K562 (cell line): ENCODE measurements at regions not wholly inside any gene's neighbourhood (a gene's known extent, or its start where the extent isn't known, plus 50 kb on each side); places are given as distances from the start of the nearest gene placed in this dataset.

Experiments
- ATAC-seq: fragments of 200-7000 bp; cut with Tn5 transposase; 3 replicates; pipeline ENCODE4 v1.9.1; 2020; ENCODE audit warnings: moderate library complexity
- BruUV-seq: library from RNA; stranded (reverse); fragments of 400-500 nt; replicated peaks from 2 replicates; lab custom pipeline; 2021; lab: Mats Ljungman, UMichigan
- CTCF ChIA-PET: fragments of 300-600 bp; formaldehyde crosslinking; extraction: SDS; loops from one replicate; lab custom pipeline; 2021; ENCODE audit warnings: low intra/inter-chr PET ratio; lab: Yijun Ruan, JAX
- POLR2A ChIA-PET: fragments of 300-600, 350-650 bp; sonication (Branson Sonifier 250); formaldehyde crosslinking; extraction: SDS; loops from one replicate; lab custom pipeline; 2021; ENCODE audit warnings: antibody characterized with exemption, inconsistent platforms; lab: Yijun Ruan, JAX
- DNase-seq, 4 experiments: peaks; one replicate each; pipeline versions ENCODE4 v3.0.0 to v3.0.0-alpha.2; 2011 to 2018; ENCODE audit warnings: low spot score in 3 of 4, mixed read lengths in 3 of 4; ENCODE audit errors: extremely low read depth in 1 of 4
- FAIRE-seq: peaks from 2 replicates; lab custom pipeline; 2011; peaks lifted over from hg19 to GRCh38; lab: Jason Lieb, UNC
- H2AFZ ChIP-seq: 2 replicates; pipeline ENCODE4 v1.6.0; 2011; ENCODE audit warnings: low read depth, low read length, control low read depth, inconsistent platforms
- H3K27ac ChIP-seq: fragments of 200-600 bp; 3 replicates; pipeline ENCODE4 v1.8.0; 2011; ENCODE audit warnings: low read depth, mild to moderate bottlenecking, control low read depth, inconsistent platforms, low read length, moderate library complexity, mixed read lengths; ENCODE audit errors: extremely low read depth
- H3K27me3 ChIP-seq, 2 experiments: fragments of 300-600 bp in 1 of 2; 2 replicates in 1 of 2; 3 replicates in 1 of 2; pipeline versions ENCODE4 v1.6.0 to v1.8.0; 2011; ENCODE audit warnings: inconsistent platforms in 2 of 2, low read length in 2 of 2, mild to moderate bottlenecking in 1 of 2, mixed read lengths in 1 of 2, moderate library complexity in 1 of 2; ENCODE audit not compliant: control insufficient read depth in 2 of 2, insufficient read depth in 2 of 2
- H3K36me3 ChIP-seq: fragments of 300-600 bp; 3 replicates; pipeline ENCODE4 v1.8.0; 2011; ENCODE audit warnings: mild to moderate bottlenecking, low read length, inconsistent platforms; ENCODE audit not compliant: control insufficient read depth, insufficient read depth
- H3K4me1 ChIP-seq, 2 experiments: fragments of 200-600 bp in 1 of 2; replicated peaks in 1 of 2; 2 replicates in 1 of 2; 3 replicates in 1 of 2; pipeline versions ENCODE4 v1.5.1 to v1.8.0; 2011; ENCODE audit warnings: inconsistent platforms in 2 of 2, low read length in 2 of 2, mild to moderate bottlenecking in 1 of 2, mixed read lengths in 1 of 2, moderate library complexity in 1 of 2; ENCODE audit not compliant: control insufficient read depth in 2 of 2, insufficient read depth in 2 of 2
- H3K4me2 ChIP-seq: 2 replicates; pipeline ENCODE4 v1.6.1; 2011; ENCODE audit warnings: low read length, control low read depth, inconsistent platforms, mixed read lengths; ENCODE audit not compliant: insufficient read depth
- H3K4me3 ChIP-seq: fragments of 200-600 bp; sonication (generic), shearing (Covaris generic); 2 replicates; pipeline ENCODE4 v1.5.1; 2016; ENCODE audit warnings: control low read depth, inconsistent platforms
- H3K79me2 ChIP-seq: fragments of 200-600 bp; 3 replicates; pipeline ENCODE4 v1.8.0; 2011; ENCODE audit warnings: low read length, inconsistent platforms; ENCODE audit not compliant: control insufficient read depth, insufficient read depth
- H3K9ac ChIP-seq, 2 experiments: 2 replicates each; pipeline versions ENCODE4 v1.6.0 to v1.6.1; 2011; ENCODE audit warnings: low read depth in 2 of 2, low read length in 2 of 2, control low read depth in 1 of 2, inconsistent platforms in 1 of 2, mild to moderate bottlenecking in 1 of 2, mixed read lengths in 1 of 2; ENCODE audit not compliant: insufficient read depth in 1 of 2
- H3K9me1 ChIP-seq: one replicate; pipeline ENCODE4 v1.6.0; 2011; ENCODE audit warnings: inconsistent platforms, mild to moderate bottlenecking, low read length, moderate library complexity; ENCODE audit not compliant: control insufficient read depth, insufficient read depth
- H3K9me3 ChIP-seq: replicated peaks from 2 replicates; pipeline ENCODE4 v1.5.1; 2011; ENCODE audit warnings: low read depth, low read length, inconsistent platforms; ENCODE audit not compliant: control insufficient read depth, insufficient read depth
- H4K20me1 ChIP-seq: replicated peaks from 2 replicates; pipeline ENCODE4 v1.6.1; 2011; ENCODE audit warnings: low read length, inconsistent platforms, mixed read lengths; ENCODE audit not compliant: control insufficient read depth, insufficient read depth
- ARID4B ChIP-seq: sonication (generic); formaldehyde crosslinking; IDR thresholded peaks from 2 replicates; pipeline ENCODE4 v1.8.0; 2022; ENCODE audit warnings: mild to moderate bottlenecking, missing genetic modification reagents
- BACH1 ChIP-seq: fragments of 200-800 bp; sonication (Bioruptor generic); IDR thresholded peaks from 2 replicates; pipeline ENCODE4 v1.6.1; 2016; ENCODE audit warnings: missing genetic modification characterization, missing compliant biosample characterization
- CBFA2T3 ChIP-seq: fragments of 450-650 bp; IDR thresholded peaks from 2 replicates; pipeline ENCODE4 v1.6.1; 2017
- CTCFL ChIP-seq: IDR thresholded peaks from 2 replicates; pipeline ENCODE4 v1.6.1; 2011; ENCODE audit warnings: borderline replicate concordance, low read depth, mild to moderate bottlenecking, moderate library complexity, low read length; ENCODE audit not compliant: insufficient read depth, poor library complexity, severe bottlenecking
- GMEB1 ChIP-seq: fragments of 250-450 bp; sonication (Bioruptor Pico); IDR thresholded peaks from 2 replicates; pipeline ENCODE4 v1.4.0; 2020; ENCODE audit warnings: mild to moderate bottlenecking
- KLF1 ChIP-seq: fragments of 450-650 bp; IDR thresholded peaks from 2 replicates; pipeline ENCODE4 v1.6.1; 2016; ENCODE audit warnings: missing genetic modification characterization, missing compliant biosample characterization
- MAFG ChIP-seq: fragments of 450-650 bp; conservative IDR thresholded peaks from 2 replicates; pipeline ENCODE4 v1.6.1; 2016; ENCODE audit warnings: missing genetic modification characterization, missing compliant biosample characterization
- PURB ChIP-seq: sonication (generic); formaldehyde crosslinking; IDR thresholded peaks from 2 replicates; pipeline ENCODE4 v1.9.0; 2021; ENCODE audit warnings: low read depth, mild to moderate bottlenecking, missing genetic modification reagents
- RBBP5 ChIP-seq: fragments of 200-600 bp; sonication (generic); IDR thresholded peaks from 2 replicates; pipeline ENCODE4 v1.6.1; 2012; ENCODE audit warnings: borderline replicate concordance, mild to moderate bottlenecking, low read length, control low read depth, inconsistent platforms; ENCODE audit not compliant: insufficient read depth, poor library complexity, severe bottlenecking
- SMAD3 ChIP-seq: fragments of 450-650 bp; formaldehyde crosslinking; conservative IDR thresholded peaks from 2 replicates; pipeline ENCODE4 v1.4.0; 2020; ENCODE audit warnings: mild to moderate bottlenecking
- ZNF444 ChIP-seq: fragments of 250-450 bp; sonication (Bioruptor Pico); IDR thresholded peaks from 2 replicates; pipeline ENCODE4 v1.4.0; 2020; ENCODE audit warnings: mild to moderate bottlenecking, moderate library complexity
- ZNF79 ChIP-seq: fragments of 250-450 bp; sonication (Bioruptor Pico); IDR thresholded peaks from 2 replicates; pipeline ENCODE4 v1.4.0; 2020; ENCODE audit warnings: low read depth, mild to moderate bottlenecking, moderate library complexity
- ZSCAN32 ChIP-seq: fragments of 450-650 bp; formaldehyde crosslinking; IDR thresholded peaks from 2 replicates; pipeline ENCODE4 v1.4.0; 2020; ENCODE audit warnings: mild to moderate bottlenecking, moderate library complexity
- WGBS: fragments of 100-300 bp; shearing (Covaris generic); methylation state at CpG from one replicate; pipeline ENCODE4 v1.1.6; 2016; ENCODE audit warnings: low coverage, mixed read lengths; ENCODE audit not compliant: insufficient coverage; ENCODE audit errors: missing lambda C conversion rate; 5-methylcytosine and 5-hydroxymethylcytosine counted together
- in situ Hi-C: fragments of 300-500 bp; cut with MboI; formaldehyde crosslinking; loops from 4 replicates; pipeline ENCODE4 v1.15.0; 2018; ENCODE audit warnings: inconsistent platforms, mixed read lengths
- intact Hi-C: fragments of 100-400 bp; cut with micrococcal nuclease; formaldehyde crosslinking; loops from 2 replicates; pipeline ENCODE4 v1.14.2; 2022

GRCh38 chr2:15790838-15791237 is 149.5 kb upstream of the MYCN start (continued):
- TF ChIP-seq CTCFL: no peak
- TF ChIP-seq ARID4B (CRISPR knock-in tag): no peak
- no peak for TF ChIP-seq ZNF79
- TF ChIP-seq ZSCAN32: no peak

- Histone ChIP-seq H3K9me1 (no peaks in the 10 kb centered on the region), H3K4me3 (no peak overlapping the region), H2AFZ (no peak overlapping the region), H3K36me3 (no peaks in the 10 kb centered on the region), H4K20me1 (no peaks in the 10 kb centered on the region), H3K9me3 (no peaks in the 10 kb centered on the region), H3K4me1 (no peaks in the 10 kb centered on the region), H3K9ac (no peak overlapping the region), H3K27ac (no peak overlapping the region), H3K4me2 (no peak overlapping the region), H3K27me3 (peaks cover 0 to 40% of the 10 kb centered on the region in 2 experiments; a peak in 3 of 5 replicates), H3K79me2 (no peaks in the 10 kb centered on the region)
- CTCF ChIA-PET: no interaction called here
- intact Hi-C loops: no loop called here
- ATAC-seq (no peak), DNase-seq (no peak), FAIRE-seq (no peak)
- 0% methylated on average over 4 of the region's 4 CpGs for WGBS
- in situ Hi-C loops: no loop called here
- POLR2A ChIA-PET: interaction anchor here (0.8 kb wide), 1 partner anchor 56 kb away, joined by 3 read pairs; no protein-coding TSS in a partner anchor
- no TSS peak for BruUV-seq
- TF ChIP-seq MAFG (tag): no peak
- no peak for TF ChIP-seq GMEB1 (CRISPR knock-in tag)
- no peak for TF ChIP-seq SMAD3 (CRISPR knock-in tag)
- TF ChIP-seq PURB (CRISPR knock-in tag): no peak
- no peak for TF ChIP-seq BACH1
- no peak for TF ChIP-seq KLF1 (tag)
- no peak for TF ChIP-seq CBFA2T3
- TF ChIP-seq RBBP5: no peak
- TF ChIP-seq ZNF444: no peak
Observed at GRCh38 chr2:15791294-15791693, 149.1 kb upstream of the MYCN start.
